Muscle of leg (tissue), 3 donors: ENCODE measurements at regions not wholly inside any gene's neighbourhood (a gene's known extent, or its start where the extent isn't known, plus 50 kb on each side); places are given as distances from the start of the nearest gene placed in this dataset.
"Not testable (repeated sequence)": the region's sequence is repeated elsewhere in the genome, so short reads cannot be mapped to it uniquely, and the experiment has no call there.

Source experiments
- DNase-seq: peaks from one replicate; pipeline ENCODE4 v3.0.0; 2013
- H3K27ac ChIP-seq: one replicate; pipeline ENCODE4 v1.5.1; 2013; ENCODE audit warnings: mild to moderate bottlenecking, low read length, control low read depth
- H3K27me3 ChIP-seq: one replicate; pipeline ENCODE4 v1.6.1; 2013; ENCODE audit warnings: low read length; ENCODE audit not compliant: control insufficient read depth, insufficient read depth
- H3K36me3 ChIP-seq: one replicate; pipeline ENCODE4 v1.6.1; 2013; ENCODE audit warnings: low read length; ENCODE audit not compliant: control insufficient read depth, insufficient read depth
- H3K4me1 ChIP-seq: one replicate; pipeline ENCODE4 v1.6.1; 2013; ENCODE audit warnings: low read length; ENCODE audit not compliant: control insufficient read depth, insufficient read depth
- H3K4me3 ChIP-seq: one replicate; pipeline ENCODE4 v1.5.1; 2013; ENCODE audit warnings: low read length, control low read depth
- H3K9me3 ChIP-seq: replicated peaks from 2 replicates; pipeline ENCODE4 v1.6.1; 2013; ENCODE audit warnings: low read depth, low read length; ENCODE audit not compliant: control insufficient read depth
- WGBS: methylation state at CpG from one replicate; pipeline ENCODE4 v1.1.5; 2013; ENCODE audit warnings: missing lambda C conversion rate; ENCODE audit not compliant: insufficient coverage; 5-methylcytosine and 5-hydroxymethylcytosine counted together

DNA sequence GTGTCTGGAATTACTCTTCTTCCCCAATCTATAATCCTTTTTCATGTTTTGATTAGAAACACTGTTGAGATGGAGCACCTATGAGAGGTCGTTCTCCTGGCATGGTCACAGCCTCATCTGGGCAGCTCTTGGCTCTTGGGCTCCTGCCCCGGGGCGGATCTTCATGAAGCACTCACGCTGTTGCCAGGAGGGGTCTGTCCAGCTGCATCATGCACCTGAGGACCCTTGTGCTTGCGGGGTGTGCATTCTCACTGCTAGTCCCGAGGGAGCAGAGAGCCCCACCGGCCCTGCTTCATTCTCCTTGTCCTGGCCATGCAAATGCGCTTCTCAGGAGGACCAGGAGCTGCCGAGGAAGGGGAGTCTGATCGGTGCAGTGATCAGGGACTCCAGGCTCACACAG lies 117.6 kb upstream of the S1PR3 start:
- DNase-seq, result no peak
- Histone ChIP-seq H3K9me3 (peaks cover 6% of the 10 kb centered on the region), H3K27me3 (peaks cover 4% of the 10 kb centered on the region), H3K4me3 (no peak overlapping the region), H3K4me1 (peaks cover 15% of the 10 kb centered on the region), H3K27ac (no peak overlapping the region), H3K36me3 (no peaks in the 10 kb centered on the region)
- 64% methylated on average over 9 of the region's 10 CpGs for WGBS

- no peaks in the 10 kb centered on the region for H3K36me3 ChIP-seq
- no peak overlapping the region for H3K4me3 ChIP-seq
- H3K4me1 ChIP-seq, result peaks cover 15% of the 10 kb centered on the region
- peaks cover 4% of the 10 kb centered on the region for H3K27me3 ChIP-seq
- 82% methylated on average over 2 of the region's 6 CpGs for WGBS
- H3K27ac ChIP-seq, result no peak overlapping the region
- H3K9me3 ChIP-seq, result no peaks in the 10 kb centered on the region
- DNase-seq, result peak; percentile 24
Measured at GRCh38 chr9:88874391-88874790, 116.9 kb upstream of the S1PR3 start.

- Histone ChIP-seq H3K27ac (no peak overlapping the region), H3K9me3 (no peaks in the 10 kb centered on the region), H3K4me1 (peaks cover 15% of the 10 kb centered on the region), H3K36me3 (no peaks in the 10 kb centered on the region), H3K4me3 (no peak overlapping the region), H3K27me3 (peaks cover 4% of the 10 kb centered on the region)
- WGBS, result no CpG with 5 or more reads among the region's 3 CpGs
- no peak for DNase-seq
Measured at GRCh38 chr9:88875400-88876120, 115.7 kb upstream of the S1PR3 start.

GRCh38 chr9:88880199-88880598 lies 111.1 kb upstream of the S1PR3 start:
- Histone ChIP-seq H3K27ac (no peak overlapping the region), H3K27me3 (no peaks in the 10 kb centered on the region), H3K4me1 (no peaks in the 10 kb centered on the region), H3K36me3 (no peaks in the 10 kb centered on the region), H3K4me3 (no peak overlapping the region), H3K9me3 (no peaks in the 10 kb centered on the region)
- DNase-seq, result no peak
- 87% methylated on average over 7 of the region's 8 CpGs for WGBS

DNA sequence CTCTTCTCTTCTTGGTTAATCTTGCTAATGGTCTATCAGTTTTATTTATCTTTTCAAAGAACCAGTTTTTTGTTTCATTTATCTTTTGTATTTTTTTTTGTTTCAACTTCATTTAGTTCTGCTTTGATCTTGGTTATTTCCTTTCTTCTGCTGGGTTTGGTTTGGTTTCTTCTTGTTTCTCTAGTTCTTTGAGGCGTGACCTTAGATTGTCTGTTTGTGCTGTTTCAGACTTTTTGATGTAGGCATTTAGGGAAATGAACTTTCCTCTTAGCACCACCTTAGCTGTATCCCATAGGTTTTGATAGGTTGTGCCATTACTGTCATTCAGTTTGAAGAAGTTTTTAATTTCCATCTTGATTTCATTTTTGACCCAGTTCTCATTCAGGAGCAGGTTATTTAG lies 107.0 kb upstream of the S1PR3 start:
- H3K27me3 ChIP-seq, result not testable (repeated sequence)
- WGBS, result no CpG with 5 or more reads among the region's 1 CpG

GRCh38 chr9:88886762-88887161 lies 104.5 kb upstream of the S1PR3 start:
- not testable (repeated sequence) for H3K27me3 ChIP-seq, DNase-seq, H3K9me3 ChIP-seq, H3K4me3 ChIP-seq, H3K27ac ChIP-seq, H3K36me3 ChIP-seq, H3K4me1 ChIP-seq
- no CpG with 5 or more reads among the region's 2 CpGs for WGBS

More for the DNA sequence above, 107.0 kb upstream of the S1PR3 start:
- not testable (repeated sequence) for H3K36me3 ChIP-seq, H3K4me1 ChIP-seq, H3K27ac ChIP-seq, H3K9me3 ChIP-seq, DNase-seq, H3K4me3 ChIP-seq

DNA sequence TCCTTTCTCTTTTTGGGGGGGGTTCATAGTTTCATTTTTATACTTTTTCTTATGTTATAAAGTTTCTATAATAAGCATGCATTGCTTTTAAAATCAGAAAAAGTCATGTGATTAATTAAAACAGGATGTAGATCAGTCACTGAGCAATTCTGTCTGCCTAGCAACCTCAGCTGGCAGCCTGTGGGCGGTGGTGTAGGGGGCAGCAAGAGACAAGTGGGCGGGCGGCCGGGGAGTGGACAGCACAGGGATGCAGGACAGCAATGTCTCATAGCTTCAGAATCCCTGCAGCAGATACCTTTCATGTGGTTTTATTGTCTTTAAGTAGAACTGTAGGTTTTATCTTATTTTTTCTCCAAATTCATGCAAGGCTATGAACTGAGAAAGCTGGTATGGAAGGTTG lies 101.9 kb upstream of the S1PR3 start:
- no peak overlapping the region for H3K4me3 ChIP-seq
- 49% methylated on average over 3 of the region's 4 CpGs for WGBS
- no peaks in the 10 kb centered on the region for H3K9me3 ChIP-seq
- no peaks in the 10 kb centered on the region for H3K36me3 ChIP-seq
- DNase-seq, result no peak
- no peak overlapping the region for H3K27ac ChIP-seq
- peaks cover 4% of the 10 kb centered on the region for H3K4me1 ChIP-seq
- H3K27me3 ChIP-seq, result peaks cover 2% of the 10 kb centered on the region

GRCh38 chr9:88890546-88890945 lies 100.7 kb upstream of the S1PR3 start:
- DNase-seq, result no peak
- 95% methylated on average over 3 of the region's 4 CpGs for WGBS

GRCh38 chr9:88891040-88891439 lies 100.2 kb upstream of the S1PR3 start:
- Histone ChIP-seq H3K4me3 (no peak overlapping the region), H3K27me3 (peaks cover 2% of the 10 kb centered on the region), H3K9me3 (no peaks in the 10 kb centered on the region), H3K36me3 (no peaks in the 10 kb centered on the region), H3K4me1 (peaks cover 4% of the 10 kb centered on the region), H3K27ac (no peak overlapping the region)
- WGBS, result 80% methylated on average over 1 of the region's 2 CpGs
- DNase-seq, result no peak

More at GRCh38 chr9:88890546-88890945, 100.7 kb upstream of the S1PR3 start:
- no peak overlapping the region for H3K27ac ChIP-seq
- no peak overlapping the region for H3K4me3 ChIP-seq
- no peaks in the 10 kb centered on the region for H3K36me3 ChIP-seq
- H3K27me3 ChIP-seq, result peaks cover 2% of the 10 kb centered on the region
- peaks cover 4% of the 10 kb centered on the region for H3K4me1 ChIP-seq
- no peaks in the 10 kb centered on the region for H3K9me3 ChIP-seq

- WGBS, result no CpG with 5 or more reads among the region's 4 CpGs
- Histone ChIP-seq H3K27ac (no peak overlapping the region), H3K4me3 (no peak overlapping the region), H3K9me3 (no peaks in the 10 kb centered on the region), H3K27me3 (peaks cover 2% of the 10 kb centered on the region), H3K36me3 (no peaks in the 10 kb centered on the region), H3K4me1 (peaks cover 4% of the 10 kb centered on the region)
- no peak for DNase-seq
Measured at GRCh38 chr9:88892724-88893123, 98.5 kb upstream of the S1PR3 start.

DNA sequence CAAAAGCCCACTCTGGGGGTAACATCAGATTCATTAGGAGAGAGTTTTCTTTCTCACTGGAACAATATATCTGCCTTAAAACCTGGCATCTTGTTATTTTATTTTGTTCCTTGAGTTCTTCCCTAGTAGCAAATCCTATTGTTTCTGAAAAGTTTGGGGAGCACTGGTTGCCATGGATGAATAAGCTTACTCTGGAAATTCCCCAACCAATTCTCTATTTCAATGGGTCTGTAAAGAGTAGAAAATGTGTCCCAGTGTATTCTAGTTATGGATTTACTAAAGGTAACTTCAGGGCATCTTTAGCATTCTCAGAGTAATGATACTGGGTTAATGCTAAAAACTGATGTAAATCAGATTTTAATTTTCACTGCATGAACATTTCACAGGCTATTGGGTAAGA lies 94.2 kb upstream of the S1PR3 start:
- Histone ChIP-seq H3K27ac (no peak overlapping the region), H3K27me3 (no peaks in the 10 kb centered on the region), H3K36me3 (no peaks in the 10 kb centered on the region), H3K4me3 (no peak overlapping the region), H3K9me3 (no peaks in the 10 kb centered on the region), H3K4me1 (peaks cover 4% of the 10 kb centered on the region)
- DNase-seq, result no peak
